ENCODE measurements at regions not wholly inside any gene's neighbourhood (a gene's known extent, or its start where the extent isn't known, plus 50 kb on each side); places are given as distances from the start of the nearest gene placed in this dataset.
A peak's percentile ranks its signal among the peaks of the same experiment; 100 is the strongest.

DNA sequence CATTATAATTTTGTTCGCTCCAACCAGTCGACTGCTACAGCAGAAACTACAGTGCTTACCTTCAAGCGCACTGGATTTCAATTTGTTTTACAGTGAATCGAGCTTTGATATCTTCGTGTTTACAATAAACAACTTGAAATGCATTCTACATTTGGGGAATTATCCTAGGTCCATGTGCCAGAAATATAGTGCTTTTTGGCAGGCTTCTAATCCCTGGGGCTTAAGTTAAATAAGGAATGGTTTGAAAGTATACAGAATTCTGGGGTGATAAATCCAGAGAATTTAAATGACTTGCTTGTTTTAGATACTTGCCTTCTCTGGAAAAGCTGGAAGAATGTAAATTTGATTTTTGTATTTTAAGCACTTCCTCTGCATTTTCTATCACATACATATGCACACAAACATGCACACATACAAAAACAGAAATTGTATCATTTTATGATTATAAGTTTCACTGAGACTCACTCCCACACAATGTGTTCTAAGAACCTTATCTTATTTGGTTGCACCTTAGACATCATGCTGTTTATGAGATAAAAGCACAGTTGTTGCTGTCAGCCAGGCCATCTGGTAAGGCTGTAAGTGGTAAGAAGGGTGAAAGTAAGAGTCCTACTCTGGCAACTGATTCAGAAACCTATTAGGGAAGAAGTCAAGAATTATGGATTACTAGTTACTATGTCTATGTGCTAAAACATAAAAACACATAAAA lies 347.2 kb upstream of the KCND2 start:
- Histone ChIP-seq H3K4me3 (ENCODE audit: low read depth in 1 of 3, low read length in 3 of 3) (no peak overlapping the region), H3K4me1 (ENCODE audit: control insufficient read depth in 3 of 3, insufficient read depth in 2 of 3, low read depth in 1 of 3, low read length in 2 of 3) (no peaks in the 10 kb centered on the region), H3K9me3 (ENCODE audit: control insufficient read depth in 2 of 2, insufficient read depth in 1 of 2, low read depth in 1 of 2, low read length in 1 of 2) (no peaks in the 10 kb centered on the region), H3K27me3 (ENCODE audit: control insufficient read depth in 3 of 3, insufficient read depth in 3 of 3, low read length in 3 of 3) (no peaks in the 10 kb centered on the region), H3K27ac (ENCODE audit: low read depth in 1 of 3, low read length in 2 of 3) (no peak overlapping the region), H3K36me3 (ENCODE audit: control insufficient read depth in 3 of 3, insufficient read depth in 2 of 3, low read depth in 1 of 3, low read length in 3 of 3) (no peaks in the 10 kb centered on the region)
- FAIRE-seq = no peak
- no peak for DNase-seq
- WGBS, 3 donors = 76 to 86% (median 82%) methylated on average over 5 of the region's 5 CpGs

DNA sequence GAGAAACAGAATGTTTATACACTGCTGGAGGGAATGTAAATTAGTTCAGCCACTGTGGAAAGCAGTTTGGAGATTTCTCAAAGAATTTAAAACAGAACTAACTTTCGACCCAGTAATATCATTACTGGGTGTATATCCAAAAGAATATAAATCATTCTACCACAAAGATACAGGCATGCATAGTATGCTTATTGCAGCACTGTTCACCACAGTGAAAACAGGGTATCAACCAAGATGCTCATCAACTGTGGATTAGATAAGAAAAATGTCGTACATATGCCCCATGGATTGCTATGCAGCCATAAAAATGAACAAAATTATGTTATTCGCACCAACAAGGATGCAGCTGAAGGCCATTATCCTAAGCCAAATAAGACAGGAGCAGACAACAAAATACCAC lies 343.1 kb upstream of the KCND2 start:
- Histone ChIP-seq H3K36me3 (ENCODE audit: control insufficient read depth in 3 of 3, insufficient read depth in 2 of 3, low read depth in 1 of 3, low read length in 3 of 3) (no peaks in the 10 kb centered on the region), H3K27ac (ENCODE audit: low read depth in 1 of 3, low read length in 2 of 3) (no peak overlapping the region), H3K9me3 (ENCODE audit: control insufficient read depth in 2 of 2, insufficient read depth in 1 of 2, low read depth in 1 of 2, low read length in 1 of 2) (no peaks in the 10 kb centered on the region), H3K4me1 (ENCODE audit: control insufficient read depth in 3 of 3, insufficient read depth in 2 of 3, low read depth in 1 of 3, low read length in 2 of 3) (no peaks in the 10 kb centered on the region), H3K4me3 (ENCODE audit: low read depth in 1 of 3, low read length in 3 of 3) (no peak overlapping the region), H3K27me3 (ENCODE audit: control insufficient read depth in 3 of 3, insufficient read depth in 3 of 3, low read length in 3 of 3) (no peaks in the 10 kb centered on the region)
- 73 to 84% (median 82%) methylated on average over 3 of the region's 3 CpGs for WGBS, 3 donors
- FAIRE-seq = no peak
- no peak for DNase-seq

DNA sequence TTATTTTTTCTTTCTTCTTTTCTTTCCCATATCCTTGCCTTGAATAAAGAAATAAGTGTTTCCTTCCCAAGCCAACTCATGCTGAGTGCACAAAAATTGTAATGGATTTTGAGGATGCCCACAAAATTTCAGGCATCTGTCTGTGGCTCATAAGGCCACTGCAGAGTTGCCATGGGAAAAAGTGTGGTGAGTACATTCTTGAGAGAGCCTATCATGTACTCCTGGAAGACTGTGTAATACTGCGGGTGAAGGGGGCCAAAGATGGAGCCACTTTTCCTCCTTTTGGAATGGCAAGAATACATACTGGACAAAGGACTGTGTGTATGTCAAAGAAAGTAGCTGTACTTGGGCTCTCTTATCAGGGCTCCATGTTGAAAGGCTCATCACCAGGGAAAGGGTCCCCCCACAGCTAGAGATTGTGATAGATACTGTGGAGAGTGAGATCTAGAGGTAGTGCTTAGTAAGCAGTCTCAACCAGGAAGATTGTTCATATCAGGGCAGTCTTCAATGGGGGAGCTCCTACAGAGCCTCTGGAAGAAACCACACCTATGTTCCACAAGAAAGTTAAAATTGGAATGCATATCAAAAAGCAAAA lies 341.6 kb upstream of the KCND2 start:
- FAIRE-seq = no peak
- no peak for DNase-seq
- Histone ChIP-seq H3K27ac (ENCODE audit: low read depth in 1 of 3, low read length in 2 of 3) (no peak overlapping the region), H3K9me3 (ENCODE audit: control insufficient read depth in 2 of 2, insufficient read depth in 1 of 2, low read depth in 1 of 2, low read length in 1 of 2) (no peaks in the 10 kb centered on the region), H3K27me3 (ENCODE audit: control insufficient read depth in 3 of 3, insufficient read depth in 3 of 3, low read length in 3 of 3) (no peaks in the 10 kb centered on the region), H3K36me3 (ENCODE audit: control insufficient read depth in 3 of 3, insufficient read depth in 2 of 3, low read depth in 1 of 3, low read length in 3 of 3) (no peaks in the 10 kb centered on the region), H3K4me1 (ENCODE audit: control insufficient read depth in 3 of 3, insufficient read depth in 2 of 3, low read depth in 1 of 3, low read length in 2 of 3) (no peaks in the 10 kb centered on the region), H3K4me3 (ENCODE audit: low read depth in 1 of 3, low read length in 3 of 3) (no peak overlapping the region)
- WGBS, 3 donors = 87 to 91% (median 89%) methylated on average over 1 of the region's 1 CpG

DNA sequence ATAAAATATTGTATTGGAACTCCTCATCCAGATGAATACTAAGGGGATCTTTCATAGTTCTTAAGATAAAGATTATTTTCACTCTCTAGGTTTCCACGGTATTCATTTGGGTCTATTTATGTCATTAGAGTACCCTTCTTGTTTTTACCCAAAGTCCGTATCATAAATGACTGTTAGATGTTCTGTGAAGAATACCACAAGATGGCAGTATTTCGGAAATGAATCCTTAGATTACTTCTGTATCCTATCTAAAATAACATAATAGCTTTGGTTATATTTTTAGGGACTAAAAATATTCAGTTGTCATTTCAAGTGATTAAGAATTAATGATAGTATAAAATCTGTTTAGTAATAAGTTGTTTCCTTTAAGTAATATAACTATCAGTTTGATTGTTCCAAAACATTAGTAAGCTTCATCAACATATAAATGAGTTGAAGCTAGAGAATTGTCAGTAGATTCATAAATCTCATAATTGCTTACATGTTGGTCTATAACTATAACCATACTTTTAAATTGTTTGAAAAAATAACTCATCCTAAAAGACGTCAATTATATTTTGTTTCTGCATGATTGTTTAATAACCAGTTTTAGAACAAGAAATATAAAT lies 337.5 kb upstream of the KCND2 start:
- peak; percentile 64 for FAIRE-seq
- H3K27ac ChIP-seq (ENCODE audit: low read depth in 1 of 3, low read length in 2 of 3) = no peak overlapping the region
- H3K4me1 ChIP-seq (ENCODE audit: control insufficient read depth in 3 of 3, insufficient read depth in 2 of 3, low read depth in 1 of 3, low read length in 2 of 3) = no peaks in the 10 kb centered on the region
- peak; percentile 18 to 23 for DNase-seq
- H3K4me3 ChIP-seq (ENCODE audit: low read depth in 1 of 3, low read length in 3 of 3) = no peak overlapping the region
- H3K27me3 ChIP-seq (ENCODE audit: control insufficient read depth in 3 of 3, insufficient read depth in 3 of 3, low read length in 3 of 3) = no peaks in the 10 kb centered on the region
- 25 to 26% (median 25%) methylated on average over 4 of the region's 4 CpGs for WGBS, 3 donors
- H3K9me3 ChIP-seq (ENCODE audit: control insufficient read depth in 2 of 2, insufficient read depth in 1 of 2, low read depth in 1 of 2, low read length in 1 of 2) = no peaks in the 10 kb centered on the region
- H3K36me3 ChIP-seq (ENCODE audit: control insufficient read depth in 3 of 3, insufficient read depth in 2 of 3, low read depth in 1 of 3, low read length in 3 of 3) = no peaks in the 10 kb centered on the region

DNA sequence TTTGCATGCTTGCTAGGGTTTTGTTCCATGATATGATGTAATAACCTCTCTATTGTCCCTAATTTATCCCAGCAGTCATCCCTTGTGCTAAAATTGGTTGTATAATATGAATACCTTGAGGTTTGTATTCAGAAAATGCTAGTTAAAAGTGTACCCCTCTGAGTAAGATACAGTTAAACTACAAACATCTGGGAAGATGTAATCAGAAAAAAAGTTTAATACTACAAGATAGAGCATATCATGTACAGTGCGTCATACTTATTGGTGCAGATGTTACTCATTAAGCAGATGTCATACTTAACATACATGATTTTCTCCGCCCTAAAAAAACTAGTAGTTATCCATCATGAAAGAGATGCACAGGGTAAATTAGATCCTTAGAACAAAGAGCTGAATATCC lies 336.1 kb upstream of the KCND2 start:
- no peak for FAIRE-seq
- 68 to 84% (median 78%) methylated on average over 2 of the region's 2 CpGs for WGBS, 3 donors
- DNase-seq = no peak

DNA sequence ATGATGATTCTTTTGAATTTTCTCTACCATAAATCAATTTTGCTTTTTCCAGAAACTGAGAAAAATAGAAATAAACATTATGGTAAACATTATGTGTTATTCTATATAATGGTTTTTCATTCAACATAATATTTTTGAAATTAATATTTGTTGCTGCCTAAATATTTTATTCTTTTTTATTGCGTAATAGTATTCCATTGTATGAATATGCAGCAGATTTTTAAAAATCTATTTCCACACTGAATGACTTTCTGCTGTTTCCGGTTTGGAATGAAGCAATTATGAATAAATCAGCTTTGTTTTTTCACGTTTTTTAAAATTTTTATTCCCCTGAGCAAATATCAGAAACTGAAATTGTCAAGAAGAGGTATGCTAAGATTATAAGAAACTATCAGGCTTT lies 335.2 kb upstream of the KCND2 start:
- FAIRE-seq (no peak), DNase-seq (no peak)
- Histone ChIP-seq H3K36me3 (ENCODE audit: control insufficient read depth in 3 of 3, insufficient read depth in 2 of 3, low read depth in 1 of 3, low read length in 3 of 3) (no peaks in the 10 kb centered on the region), H3K4me1 (ENCODE audit: control insufficient read depth in 3 of 3, insufficient read depth in 2 of 3, low read depth in 1 of 3, low read length in 2 of 3) (no peaks in the 10 kb centered on the region), H3K4me3 (ENCODE audit: low read depth in 1 of 3, low read length in 3 of 3) (no peak overlapping the region), H3K27me3 (ENCODE audit: control insufficient read depth in 3 of 3, insufficient read depth in 3 of 3, low read length in 3 of 3) (no peaks in the 10 kb centered on the region), H3K9me3 (ENCODE audit: control insufficient read depth in 2 of 2, insufficient read depth in 1 of 2, low read depth in 1 of 2, low read length in 1 of 2) (no peaks in the 10 kb centered on the region), H3K27ac (ENCODE audit: low read depth in 1 of 3, low read length in 2 of 3) (no peak overlapping the region)
- 62 to 78% (median 66%) methylated on average over 3 of the region's 3 CpGs for WGBS, 3 donors

More for the DNA sequence above, 336.1 kb upstream of the KCND2 start:
- H3K4me3 ChIP-seq (ENCODE audit: low read depth in 1 of 3, low read length in 3 of 3) = no peak overlapping the region
- H3K9me3 ChIP-seq (ENCODE audit: control insufficient read depth in 2 of 2, insufficient read depth in 1 of 2, low read depth in 1 of 2, low read length in 1 of 2) = no peaks in the 10 kb centered on the region
- no peaks in the 10 kb centered on the region for H3K27me3 ChIP-seq (ENCODE audit: control insufficient read depth in 3 of 3, insufficient read depth in 3 of 3, low read length in 3 of 3)
- H3K27ac ChIP-seq (ENCODE audit: low read depth in 1 of 3, low read length in 2 of 3) = no peak overlapping the region
- H3K36me3 ChIP-seq (ENCODE audit: control insufficient read depth in 3 of 3, insufficient read depth in 2 of 3, low read depth in 1 of 3, low read length in 3 of 3) = no peaks in the 10 kb centered on the region
- no peaks in the 10 kb centered on the region for H3K4me1 ChIP-seq (ENCODE audit: control insufficient read depth in 3 of 3, insufficient read depth in 2 of 3, low read depth in 1 of 3, low read length in 2 of 3)

DNA sequence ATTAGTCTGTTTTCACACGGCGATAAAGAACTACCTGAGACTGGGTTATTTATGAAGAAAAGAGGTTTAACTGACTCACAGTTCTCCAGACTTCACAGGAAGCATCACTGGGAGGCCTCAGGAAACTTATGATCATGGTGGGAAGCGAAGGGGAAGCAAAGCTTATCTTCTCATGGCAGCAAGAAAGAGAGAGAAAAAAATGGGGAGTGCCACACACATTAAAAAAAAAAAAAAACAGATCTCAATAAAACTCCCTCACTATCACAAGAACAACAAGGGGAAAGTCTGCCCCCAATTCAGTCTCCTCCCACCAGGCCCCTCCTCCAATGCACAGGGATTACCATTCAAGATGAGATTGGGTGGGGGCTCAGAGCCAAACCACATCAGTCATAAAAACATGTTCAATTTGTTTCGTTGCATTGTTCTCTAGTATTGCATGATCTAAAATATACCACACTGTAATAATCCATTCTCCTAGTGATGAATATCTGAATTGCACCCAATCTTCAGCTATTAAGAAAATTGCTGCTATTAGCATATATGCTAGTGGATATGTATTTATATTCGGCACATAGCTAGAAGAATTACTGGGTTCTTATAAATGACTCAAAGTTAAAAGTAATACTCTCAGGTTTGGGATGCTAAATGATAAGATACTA lies 328.9 kb upstream of the KCND2 start:
- H3K36me3 ChIP-seq (ENCODE audit: control insufficient read depth in 3 of 3, insufficient read depth in 2 of 3, low read depth in 1 of 3, low read length in 3 of 3) = no peaks in the 10 kb centered on the region
- no peak overlapping the region for H3K4me3 ChIP-seq (ENCODE audit: low read depth in 1 of 3, low read length in 3 of 3)
- DNase-seq (no peak), FAIRE-seq (no peak)
- no peaks in the 10 kb centered on the region for H3K4me1 ChIP-seq (ENCODE audit: control insufficient read depth in 3 of 3, insufficient read depth in 2 of 3, low read depth in 1 of 3, low read length in 2 of 3)
- H3K9me3 ChIP-seq (ENCODE audit: control insufficient read depth in 2 of 2, insufficient read depth in 1 of 2, low read depth in 1 of 2, low read length in 1 of 2) = no peaks in the 10 kb centered on the region
- 63 to 72% (median 64%) methylated on average over 5 of the region's 5 CpGs for WGBS, 3 donors
- H3K27me3 ChIP-seq (ENCODE audit: control insufficient read depth in 3 of 3, insufficient read depth in 3 of 3, low read length in 3 of 3) = no peaks in the 10 kb centered on the region
- no peak overlapping the region for H3K27ac ChIP-seq (ENCODE audit: low read depth in 1 of 3, low read length in 2 of 3)

DNA sequence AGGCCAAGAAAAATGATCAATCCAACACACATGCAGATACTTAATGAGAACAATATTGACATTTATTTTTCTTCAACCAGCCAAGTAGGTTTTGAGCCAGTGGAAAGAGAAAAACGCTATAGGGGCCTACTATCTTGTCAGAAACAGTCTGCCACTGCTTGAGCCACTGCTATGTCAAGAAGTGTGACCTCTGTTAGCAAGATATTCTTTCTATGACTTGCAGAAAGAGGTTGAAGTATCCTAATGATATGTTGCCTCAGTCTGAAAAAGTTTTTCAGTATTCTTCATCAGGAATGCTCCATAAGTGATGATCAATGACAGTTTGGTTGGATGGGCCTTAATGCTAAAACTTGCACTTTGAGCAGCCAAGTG lies 328.4 kb upstream of the KCND2 start:
- Histone ChIP-seq H3K27ac (ENCODE audit: low read depth in 1 of 3, low read length in 2 of 3) (no peak overlapping the region), H3K36me3 (ENCODE audit: control insufficient read depth in 3 of 3, insufficient read depth in 2 of 3, low read depth in 1 of 3, low read length in 3 of 3) (no peaks in the 10 kb centered on the region), H3K4me3 (ENCODE audit: low read depth in 1 of 3, low read length in 3 of 3) (no peak overlapping the region), H3K27me3 (ENCODE audit: control insufficient read depth in 3 of 3, insufficient read depth in 3 of 3, low read length in 3 of 3) (no peaks in the 10 kb centered on the region), H3K4me1 (ENCODE audit: control insufficient read depth in 3 of 3, insufficient read depth in 2 of 3, low read depth in 1 of 3, low read length in 2 of 3) (no peaks in the 10 kb centered on the region), H3K9me3 (ENCODE audit: control insufficient read depth in 2 of 2, insufficient read depth in 1 of 2, low read depth in 1 of 2, low read length in 1 of 2) (no peaks in the 10 kb centered on the region)
- DNase-seq (no peak), FAIRE-seq (no peak)
- 13 to 48% (median 14%) methylated on average over 1 of the region's 1 CpG for WGBS, 3 donors

Measured in small intestine (tissue), 7 donors.